H1 (cell line): ENCODE measurements at regions not wholly inside any gene's neighbourhood (a gene's known extent, or its start where the extent isn't known, plus 50 kb on each side); places are given as distances from the start of the nearest gene placed in this dataset.

Experiments used
- E2F6 ChIP-seq: IDR thresholded peaks from 2 replicates; pipeline ENCODE4 v1.6.1; 2012; ENCODE audit warnings: inconsistent platforms

- no peak for TF ChIP-seq E2F6
Measured at GRCh38 chr13:88754141-88754540, 1083.0 kb downstream of the SLITRK5 start (continued).
